ENCODE measurements at regions not wholly inside any gene's neighbourhood (a gene's known extent, or its start where the extent isn't known, plus 50 kb on each side); places are given as distances from the start of the nearest gene placed in this dataset.
"Not testable (repeated sequence)": the region's sequence is repeated elsewhere in the genome, so short reads cannot be mapped to it uniquely, and the experiment has no call there.

GRCh38 chr10:27382176-27382575 lies 121.9 kb upstream of the RAB18 start:
- intact Hi-C loops (cut with DNase I): no loop called here

GRCh38 chr10:27380929-27381358 lies 123.2 kb upstream of the RAB18 start:
- no peak for TF ChIP-seq CTCF (IDR thresholded peaks at IDR 0.05)
- DNase-seq: no peak
- no peaks in the 10 kb centered on the region for H3K27me3 ChIP-seq (ENCODE audit: low read depth)
- no peak overlapping the region for H3K4me3 ChIP-seq
- no peaks in the 10 kb centered on the region for H3K9me3 ChIP-seq
- no peaks in the 10 kb centered on the region for H3K36me3 ChIP-seq
- ATAC-seq: no peak
- intact Hi-C loops (cut with DNase I): no loop called here
- no peaks in the 10 kb centered on the region for H3K4me1 ChIP-seq
- H3K27ac ChIP-seq: no peak overlapping the region

More at GRCh38 chr10:27382176-27382575, 121.9 kb upstream of the RAB18 start:
- TF ChIP-seq CTCF (IDR thresholded peaks at IDR 0.05): no peak
- H3K27ac ChIP-seq: no peak overlapping the region
- no peak overlapping the region for H3K4me3 ChIP-seq
- H3K9me3 ChIP-seq: no peaks in the 10 kb centered on the region
- H3K27me3 ChIP-seq (ENCODE audit: low read depth): no peaks in the 10 kb centered on the region
- no peaks in the 10 kb centered on the region for H3K4me1 ChIP-seq
- ATAC-seq (no peak), DNase-seq (no peak)
- no peaks in the 10 kb centered on the region for H3K36me3 ChIP-seq

GRCh38 chr10:27379041-27379440 lies 125.1 kb upstream of the RAB18 start:
- not testable (repeated sequence) for H3K36me3 ChIP-seq, H3K4me1 ChIP-seq

GRCh38 chr10:27373566-27374160 lies 130.4 kb upstream of the RAB18 start:
- Histone ChIP-seq H3K27me3 (ENCODE audit: low read depth) (no peaks in the 10 kb centered on the region), H3K4me1 (no peaks in the 10 kb centered on the region), H3K9me3 (no peaks in the 10 kb centered on the region), H3K36me3 (no peaks in the 10 kb centered on the region), H3K4me3 (no peak overlapping the region), H3K27ac (no peak overlapping the region)
- DNase-seq (no peak), ATAC-seq (no peak)
- intact Hi-C loops (cut with DNase I): no loop called here
- no peak for TF ChIP-seq CTCF (IDR thresholded peaks at IDR 0.05)

More at GRCh38 chr10:27379041-27379440, 125.1 kb upstream of the RAB18 start:
- H3K27me3 ChIP-seq (ENCODE audit: low read depth); ATAC-seq; DNase-seq; intact Hi-C loops (cut with DNase I); H3K27ac ChIP-seq; H3K4me3 ChIP-seq; H3K9me3 ChIP-seq: not testable (repeated sequence)

- TF ChIP-seq CTCF (IDR thresholded peaks at IDR 0.05): no peak
- no peak for DNase-seq
- Histone ChIP-seq H3K27ac (no peak overlapping the region), H3K4me3 (no peak overlapping the region), H3K27me3 (ENCODE audit: low read depth) (no peaks in the 10 kb centered on the region), H3K4me1 (no peaks in the 10 kb centered on the region), H3K36me3 (no peaks in the 10 kb centered on the region), H3K9me3 (no peaks in the 10 kb centered on the region)
- intact Hi-C loops (cut with DNase I): no loop called here
- no peak for ATAC-seq
Observed at GRCh38 chr10:27372095-27372494, 131.5 kb upstream of the ACBD5 start.

GRCh38 chr10:27371375-27371774 lies 130.8 kb upstream of the ACBD5 start:
- H3K36me3 ChIP-seq; H3K27ac ChIP-seq; H3K4me3 ChIP-seq; DNase-seq; H3K4me1 ChIP-seq; H3K27me3 ChIP-seq (ENCODE audit: low read depth); H3K9me3 ChIP-seq; intact Hi-C loops (cut with DNase I); ATAC-seq: not testable (repeated sequence)
